Astrocyte (in vitro differentiated cells and primary cell): ENCODE measurements at regions not wholly inside any gene's neighbourhood (a gene's known extent, or its start where the extent isn't known, plus 50 kb on each side); places are given as distances from the start of the nearest gene placed in this dataset.

Experiments used
- CTCF ChIP-seq: IDR thresholded peaks from 2 replicates; pipeline ENCODE4 v1.5.1; 2011; ENCODE audit warnings: low read depth, mild to moderate bottlenecking, inconsistent platforms, low read length, moderate library complexity; ENCODE audit not compliant: insufficient read depth
- EZH2 ChIP-seq: IDR thresholded peaks from 2 replicates; pipeline ENCODE4 v1.6.1; 2012; ENCODE audit warnings: mild to moderate bottlenecking, low read length, inconsistent platforms; ENCODE audit not compliant: insufficient read depth

GRCh38 chr9:13716601-13717321 is 437.3 kb upstream of the MPDZ start:
- TF ChIP-seq CTCF (no peak), EZH2 (no peak)
